ENCODE measurements at regions not wholly inside any gene's neighbourhood (a gene's known extent, or its start where the extent isn't known, plus 50 kb on each side); places are given as distances from the start of the nearest gene placed in this dataset.

- TF ChIP-seq CTCF (IDR thresholded peaks at IDR 0.05 in 8 of 11, conservative IDR thresholded peaks at IDR 0.05 in 3 of 11), result no peak
- TF ChIP-seq POLR2AphosphoS5 (IDR thresholded peaks at IDR 0.05), result no peak
- TF ChIP-seq POLR2A (IDR thresholded peaks at IDR 0.05), result no peak
Observed at GRCh38 chr13:56900549-56901279, 240.0 kb upstream of the PRR20A start.

Measured in spleen (tissue), 7 donors.